Loucy (cell line): ENCODE measurements at regions not wholly inside any gene's neighbourhood (a gene's known extent, or its start where the extent isn't known, plus 50 kb on each side); places are given as distances from the start of the nearest gene placed in this dataset.

Experiments
- H2AFZ ChIP-seq: fragments of 200-600 bp; sonication (generic); 2 replicates; pipeline ENCODE4 v1.6.0; 2016; ENCODE audit warnings: antibody characterized with exemption, mild to moderate bottlenecking, low read length, moderate library complexity
- H3F3A ChIP-seq: fragments of 200-600 bp; 2 replicates; pipeline ENCODE4 v1.6.0; 2016; ENCODE audit warnings: antibody characterized with exemption, low read depth, mild to moderate bottlenecking
- H3K27me3 ChIP-seq: fragments of 200-600 bp; sonication (generic); 2 replicates; pipeline ENCODE4 v1.6.1; 2014; ENCODE audit warnings: low read length, mild to moderate bottlenecking; ENCODE audit not compliant: insufficient read depth, poor library complexity, severe bottlenecking
- H3K36me3 ChIP-seq: fragments of 200-600 bp; sonication (generic); 2 replicates; pipeline ENCODE4 v1.6.1; 2016; ENCODE audit warnings: low read length; ENCODE audit not compliant: insufficient read depth
- H3K4me1 ChIP-seq: fragments of 200-600 bp; sonication (generic); 2 replicates; pipeline ENCODE4 v1.5.1; 2014; ENCODE audit warnings: low read length, mild to moderate bottlenecking; ENCODE audit not compliant: insufficient read depth, poor library complexity, severe bottlenecking
- H3K4me2 ChIP-seq: fragments of 200-600 bp; sonication (generic); 2 replicates; pipeline ENCODE4 v1.6.0; 2014; ENCODE audit warnings: antibody characterized with exemption, low read length, low read depth, mild to moderate bottlenecking; ENCODE audit not compliant: poor library complexity, severe bottlenecking
- H3K4me3 ChIP-seq: fragments of 200-600 bp; sonication (generic); 2 replicates; pipeline ENCODE4 v1.5.1; 2014; ENCODE audit warnings: low read length, mild to moderate bottlenecking, mixed read lengths; ENCODE audit not compliant: poor library complexity, severe bottlenecking
- H3K79me2 ChIP-seq: fragments of 200-600 bp; sonication (generic); 2 replicates; pipeline ENCODE4 v1.6.1; 2014; ENCODE audit warnings: low read length; ENCODE audit not compliant: insufficient read depth
- H3K9ac ChIP-seq: fragments of 200-600 bp; sonication (generic); 2 replicates; pipeline ENCODE4 v1.6.0; 2014; ENCODE audit warnings: mild to moderate bottlenecking, low read depth, low read length, moderate library complexity; ENCODE audit not compliant: poor library complexity, severe bottlenecking
- H3K9me2 ChIP-seq: fragments of 200-600 bp; sonication (generic); replicated peaks from 2 replicates; pipeline ENCODE4 v1.6.1; 2016; ENCODE audit warnings: low read depth, low read length, mixed read lengths
- H3K9me3 ChIP-seq: fragments of 200-600 bp; sonication (generic); 2 replicates; pipeline ENCODE4 v1.6.1; 2014; ENCODE audit warnings: mild to moderate bottlenecking, antibody characterized with exemption, low read length, low read depth; ENCODE audit not compliant: insufficient read depth
- H4K20me1 ChIP-seq: fragments of 200-600 bp; sonication (generic); 2 replicates; pipeline ENCODE4 v1.6.0; 2014; ENCODE audit warnings: antibody characterized with exemption, low read length, mild to moderate bottlenecking; ENCODE audit not compliant: insufficient read depth, poor library complexity, severe bottlenecking
- EZH2phosphoT487 ChIP-seq: fragments of 200-600 bp; IDR thresholded peaks from 2 replicates; pipeline ENCODE4 v1.6.1; 2018; ENCODE audit warnings: antibody characterized with exemption, mild to moderate bottlenecking, moderate library complexity, borderline replicate concordance
- TF ChIP-seq, protein P1 (sequence below): fragments of 200-600 bp; sonication (generic); conservative IDR thresholded peaks from 2 replicates; pipeline ENCODE4 v1.5.1; 2014; ENCODE audit warnings: mild to moderate bottlenecking, antibody characterized with exemption, low read length

DNA sequence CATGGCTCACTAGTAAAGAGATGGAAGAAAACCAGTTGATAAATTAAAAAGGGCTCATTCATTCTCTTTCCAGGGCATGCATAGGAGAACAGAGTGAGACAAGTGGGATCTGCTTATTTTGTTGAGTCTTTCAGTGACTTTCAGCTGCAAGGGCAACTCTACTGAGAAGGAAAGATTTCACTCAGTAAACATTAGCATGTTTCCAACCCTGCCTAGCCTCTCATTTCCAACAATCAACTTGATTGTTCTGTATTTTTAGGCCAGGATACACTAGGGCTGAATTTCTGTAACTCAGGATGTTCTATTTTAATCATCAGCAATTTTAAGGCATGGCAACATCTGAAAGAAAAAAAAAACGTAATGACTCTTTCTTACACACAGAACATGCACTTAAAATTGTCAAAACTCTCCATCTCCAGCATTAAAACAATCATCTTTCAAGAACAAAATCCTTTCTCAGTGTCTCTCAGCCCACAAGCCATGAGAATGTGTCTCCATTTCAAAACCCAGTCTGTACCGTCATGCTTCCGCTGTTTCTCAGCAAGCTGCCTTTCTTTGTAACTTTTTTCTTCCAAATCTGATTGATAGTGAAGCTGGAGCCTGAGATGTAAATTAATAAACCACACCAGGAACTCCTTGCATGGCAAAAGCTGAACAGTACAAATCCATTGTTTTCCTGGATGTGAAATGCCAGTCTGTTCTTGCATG is 147.2 kb upstream of the KLF14 start:
- Histone ChIP-seq H3K36me3 (peaks cover 14% of the 10 kb centered on the region; the same call in 1 of the 2 replicates), H3K4me2 (no peak overlapping the region), H3F3A (no peaks in the 10 kb centered on the region), H3K79me2 (no peaks in the 10 kb centered on the region), H2AFZ (no peak overlapping the region), H4K20me1 (no peaks in the 10 kb centered on the region), H3K4me1 (peaks cover 11% of the 10 kb centered on the region), H3K9ac (no peak overlapping the region), H3K9me3 (no peaks in the 10 kb centered on the region), H3K9me2 (no peaks in the 10 kb centered on the region), H3K4me3 (no peak overlapping the region), H3K27me3 (no peaks in the 10 kb centered on the region)
- TF ChIP-seq, protein P1, sequence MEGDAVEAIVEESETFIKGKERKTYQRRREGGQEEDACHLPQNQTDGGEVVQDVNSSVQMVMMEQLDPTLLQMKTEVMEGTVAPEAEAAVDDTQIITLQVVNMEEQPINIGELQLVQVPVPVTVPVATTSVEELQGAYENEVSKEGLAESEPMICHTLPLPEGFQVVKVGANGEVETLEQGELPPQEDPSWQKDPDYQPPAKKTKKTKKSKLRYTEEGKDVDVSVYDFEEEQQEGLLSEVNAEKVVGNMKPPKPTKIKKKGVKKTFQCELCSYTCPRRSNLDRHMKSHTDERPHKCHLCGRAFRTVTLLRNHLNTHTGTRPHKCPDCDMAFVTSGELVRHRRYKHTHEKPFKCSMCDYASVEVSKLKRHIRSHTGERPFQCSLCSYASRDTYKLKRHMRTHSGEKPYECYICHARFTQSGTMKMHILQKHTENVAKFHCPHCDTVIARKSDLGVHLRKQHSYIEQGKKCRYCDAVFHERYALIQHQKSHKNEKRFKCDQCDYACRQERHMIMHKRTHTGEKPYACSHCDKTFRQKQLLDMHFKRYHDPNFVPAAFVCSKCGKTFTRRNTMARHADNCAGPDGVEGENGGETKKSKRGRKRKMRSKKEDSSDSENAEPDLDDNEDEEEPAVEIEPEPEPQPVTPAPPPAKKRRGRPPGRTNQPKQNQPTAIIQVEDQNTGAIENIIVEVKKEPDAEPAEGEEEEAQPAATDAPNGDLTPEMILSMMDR: no peak
- TF ChIP-seq EZH2phosphoT487: no peak

DNA sequence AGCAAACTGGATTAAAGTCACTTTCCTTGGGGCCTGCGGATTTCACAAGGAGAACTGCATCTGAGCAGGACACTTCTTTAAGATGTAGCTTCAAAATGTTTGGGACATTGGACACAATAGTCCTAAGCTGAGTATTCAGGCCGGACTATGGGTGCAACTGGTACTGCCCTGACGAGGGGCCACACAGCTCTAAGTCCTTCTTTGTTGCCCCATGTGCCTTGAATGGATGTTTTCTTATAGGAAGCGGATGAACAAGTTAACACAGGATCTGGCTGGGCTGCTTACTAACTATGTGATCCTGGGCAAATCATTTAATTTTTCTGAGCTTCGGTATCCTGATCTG is 147.8 kb upstream of the KLF14 start:
- TF ChIP-seq, protein P1: no peak
- TF ChIP-seq EZH2phosphoT487: no peak
- no peaks in the 10 kb centered on the region for H3K79me2 ChIP-seq
- H3K9me2 ChIP-seq: no peaks in the 10 kb centered on the region
- no peaks in the 10 kb centered on the region for H3F3A ChIP-seq
- no peak overlapping the region for H3K4me3 ChIP-seq
- no peaks in the 10 kb centered on the region for H4K20me1 ChIP-seq
- H3K4me2 ChIP-seq: no peak overlapping the region
- no peak overlapping the region for H3K9ac ChIP-seq
- H3K27me3 ChIP-seq: no peaks in the 10 kb centered on the region
- peaks cover 14% of the 10 kb centered on the region; the same call in 1 of the 2 replicates for H3K36me3 ChIP-seq
- H3K9me3 ChIP-seq: no peaks in the 10 kb centered on the region
- peaks cover 11% of the 10 kb centered on the region for H3K4me1 ChIP-seq
- H2AFZ ChIP-seq: no peak overlapping the region

GRCh38 chr7:130882396-130882795 is 148.4 kb upstream of the KLF14 start:
- H3K9me2 ChIP-seq: no peaks in the 10 kb centered on the region
- no peaks in the 10 kb centered on the region for H3K27me3 ChIP-seq
- H3F3A ChIP-seq: no peaks in the 10 kb centered on the region
- peaks cover 5% of the 10 kb centered on the region for H3K4me1 ChIP-seq
- H2AFZ ChIP-seq: no peak overlapping the region
- no peaks in the 10 kb centered on the region for H3K9me3 ChIP-seq
- no peaks in the 10 kb centered on the region for H3K79me2 ChIP-seq
- TF ChIP-seq, protein P1: no peak
- no peak for TF ChIP-seq EZH2phosphoT487
- no peak overlapping the region for H3K4me3 ChIP-seq
- no peak overlapping the region for H3K4me2 ChIP-seq
- no peak overlapping the region for H3K9ac ChIP-seq
- peaks cover 14% of the 10 kb centered on the region; the same call in 1 of the 2 replicates for H3K36me3 ChIP-seq
- H4K20me1 ChIP-seq: no peaks in the 10 kb centered on the region
